ENCODE measurements at regions not wholly inside any gene's neighbourhood (a gene's known extent, or its start where the extent isn't known, plus 50 kb on each side); places are given as distances from the start of the nearest gene placed in this dataset.

- TF ChIP-seq FOXM1 (IDR thresholded peaks at IDR 0.05; ENCODE audit: borderline replicate concordance, low read depth) (no peak), TAF1 (IDR thresholded peaks at IDR 0.05; ENCODE audit: low read depth) (no peak), REST (IDR thresholded peaks at IDR 0.05; ENCODE audit: low read depth) (no peak), EP300 (IDR thresholded peaks at IDR 0.05; ENCODE audit: borderline replicate concordance) (no peak), TCF12 (IDR thresholded peaks at IDR 0.05; ENCODE audit: low read depth) (no peak), RAD21 (IDR thresholded peaks at IDR 0.05; ENCODE audit: low read depth) (no peak)
Measured at GRCh38 chr4:169933531-169933930, 92.7 kb downstream of the MFAP3L start.
